ENCODE measurements at regions not wholly inside any gene's neighbourhood (a gene's known extent, or its start where the extent isn't known, plus 50 kb on each side); places are given as distances from the start of the nearest gene placed in this dataset.

- FAIRE-seq (no peak), DNase-seq (no peak)
- no peak overlapping the region for H3K27ac ChIP-seq (ENCODE audit: low read depth in 2 of 2, low read length in 2 of 2)
- H3K9me3 ChIP-seq (ENCODE audit: control insufficient read depth in 2 of 3, insufficient read depth in 1 of 3, low read length in 3 of 3): no peaks in the 10 kb centered on the region
- H3K9ac ChIP-seq (ENCODE audit: low read length in 3 of 3): no peak overlapping the region
- no peaks in the 10 kb centered on the region for H3K4me1 ChIP-seq (ENCODE audit: control insufficient read depth in 2 of 3, insufficient read depth in 2 of 3, low read depth in 1 of 3, low read length in 3 of 3)
- no peaks in the 10 kb centered on the region for H3K27me3 ChIP-seq (ENCODE audit: control insufficient read depth, insufficient read depth, low read length)
- H3K4me3 ChIP-seq (ENCODE audit: low read length in 3 of 3): no peak overlapping the region
- no peaks in the 10 kb centered on the region for H3K36me3 ChIP-seq (ENCODE audit: control insufficient read depth in 2 of 3, insufficient read depth in 3 of 3, low read length in 3 of 3)
- intact Hi-C loops (cut with DNase I): no loop called here
- TF ChIP-seq CTCF (IDR thresholded peaks at IDR 0.05; ENCODE audit: borderline replicate concordance, extremely low read depth, insufficient read depth): no peak
Observed at GRCh38 chr18:43372773-43373172, 95.5 kb upstream of the SYT4 start.

GRCh38 chr18:43380104-43380672 lies 102.9 kb upstream of the SYT4 start:
- Histone ChIP-seq H3K27me3 (ENCODE audit: control insufficient read depth, insufficient read depth, low read length) (no peaks in the 10 kb centered on the region), H3K9me3 (ENCODE audit: control insufficient read depth in 2 of 3, insufficient read depth in 1 of 3, low read length in 3 of 3) (no peaks in the 10 kb centered on the region), H3K36me3 (ENCODE audit: control insufficient read depth in 2 of 3, insufficient read depth in 3 of 3, low read length in 3 of 3) (no peaks in the 10 kb centered on the region), H3K9ac (ENCODE audit: low read length in 3 of 3) (no peak overlapping the region), H3K27ac (ENCODE audit: low read depth in 2 of 2, low read length in 2 of 2) (no peak overlapping the region), H3K4me1 (ENCODE audit: control insufficient read depth in 2 of 3, insufficient read depth in 2 of 3, low read depth in 1 of 3, low read length in 3 of 3) (no peaks in the 10 kb centered on the region), H3K4me3 (ENCODE audit: low read length in 3 of 3) (no peak overlapping the region)
- DNase-seq: no peak
- TF ChIP-seq CTCF (IDR thresholded peaks at IDR 0.05; ENCODE audit: borderline replicate concordance, extremely low read depth, insufficient read depth): no peak
- FAIRE-seq: no peak
- intact Hi-C loops (cut with DNase I): no loop called here

GRCh38 chr18:43382641-43383403 lies 105.5 kb upstream of the SYT4 start:
- DNase-seq: no peak
- no peaks in the 10 kb centered on the region for H3K9me3 ChIP-seq (ENCODE audit: control insufficient read depth in 2 of 3, insufficient read depth in 1 of 3, low read length in 3 of 3)
- intact Hi-C loops (cut with DNase I): no loop called here
- TF ChIP-seq CTCF (IDR thresholded peaks at IDR 0.05; ENCODE audit: borderline replicate concordance, extremely low read depth, insufficient read depth): no peak
- no peak overlapping the region for H3K27ac ChIP-seq (ENCODE audit: low read depth in 2 of 2, low read length in 2 of 2)
- no peak overlapping the region for H3K9ac ChIP-seq (ENCODE audit: low read length in 3 of 3)
- no peak overlapping the region for H3K4me3 ChIP-seq (ENCODE audit: low read length in 3 of 3)
- no peaks in the 10 kb centered on the region for H3K4me1 ChIP-seq (ENCODE audit: control insufficient read depth in 2 of 3, insufficient read depth in 2 of 3, low read depth in 1 of 3, low read length in 3 of 3)
- H3K36me3 ChIP-seq (ENCODE audit: control insufficient read depth in 2 of 3, insufficient read depth in 3 of 3, low read length in 3 of 3): no peaks in the 10 kb centered on the region
- FAIRE-seq: no peak
- no peaks in the 10 kb centered on the region for H3K27me3 ChIP-seq (ENCODE audit: control insufficient read depth, insufficient read depth, low read length)

Measured in kidney (tissue), 13 donors.